ENCODE measurements at regions not wholly inside any gene's neighbourhood (a gene's known extent, or its start where the extent isn't known, plus 50 kb on each side); places are given as distances from the start of the nearest gene placed in this dataset.

DNA sequence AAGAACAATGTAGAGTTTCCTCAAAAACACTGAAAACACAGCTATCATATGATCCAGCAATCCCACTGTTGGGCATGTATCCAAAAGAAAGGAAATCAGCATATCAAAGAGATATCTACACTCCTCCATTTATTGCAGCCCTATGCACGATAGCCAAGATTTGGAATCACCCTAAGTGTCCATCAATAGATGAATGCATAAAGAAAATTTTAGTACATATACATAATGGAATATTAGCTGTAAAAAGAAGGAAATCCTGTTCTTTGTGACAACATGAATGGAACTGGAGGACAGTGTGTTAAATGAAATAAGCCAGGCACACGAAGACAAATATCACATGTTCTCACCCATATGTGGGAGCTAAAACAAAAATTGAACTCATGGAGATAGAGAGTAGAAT, 114.5 kb upstream of the FN1 start:
- no peaks in the 10 kb centered on the region for H3K4me1 ChIP-seq
- DNase-seq, result no peak
- intact Hi-C loops (cut with DNase I), result no loop called here
- no peaks in the 10 kb centered on the region for H3K36me3 ChIP-seq
- no peaks in the 10 kb centered on the region for H3K27me3 ChIP-seq
- no peak for ATAC-seq
- H3K27ac ChIP-seq, result no peak overlapping the region
- no peaks in the 10 kb centered on the region for H3K9me3 ChIP-seq
- H3K4me3 ChIP-seq, result no peak overlapping the region
- TF ChIP-seq, protein P1, sequence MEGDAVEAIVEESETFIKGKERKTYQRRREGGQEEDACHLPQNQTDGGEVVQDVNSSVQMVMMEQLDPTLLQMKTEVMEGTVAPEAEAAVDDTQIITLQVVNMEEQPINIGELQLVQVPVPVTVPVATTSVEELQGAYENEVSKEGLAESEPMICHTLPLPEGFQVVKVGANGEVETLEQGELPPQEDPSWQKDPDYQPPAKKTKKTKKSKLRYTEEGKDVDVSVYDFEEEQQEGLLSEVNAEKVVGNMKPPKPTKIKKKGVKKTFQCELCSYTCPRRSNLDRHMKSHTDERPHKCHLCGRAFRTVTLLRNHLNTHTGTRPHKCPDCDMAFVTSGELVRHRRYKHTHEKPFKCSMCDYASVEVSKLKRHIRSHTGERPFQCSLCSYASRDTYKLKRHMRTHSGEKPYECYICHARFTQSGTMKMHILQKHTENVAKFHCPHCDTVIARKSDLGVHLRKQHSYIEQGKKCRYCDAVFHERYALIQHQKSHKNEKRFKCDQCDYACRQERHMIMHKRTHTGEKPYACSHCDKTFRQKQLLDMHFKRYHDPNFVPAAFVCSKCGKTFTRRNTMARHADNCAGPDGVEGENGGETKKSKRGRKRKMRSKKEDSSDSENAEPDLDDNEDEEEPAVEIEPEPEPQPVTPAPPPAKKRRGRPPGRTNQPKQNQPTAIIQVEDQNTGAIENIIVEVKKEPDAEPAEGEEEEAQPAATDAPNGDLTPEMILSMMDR (IDR thresholded peaks at IDR 0.05), result no peak

DNA sequence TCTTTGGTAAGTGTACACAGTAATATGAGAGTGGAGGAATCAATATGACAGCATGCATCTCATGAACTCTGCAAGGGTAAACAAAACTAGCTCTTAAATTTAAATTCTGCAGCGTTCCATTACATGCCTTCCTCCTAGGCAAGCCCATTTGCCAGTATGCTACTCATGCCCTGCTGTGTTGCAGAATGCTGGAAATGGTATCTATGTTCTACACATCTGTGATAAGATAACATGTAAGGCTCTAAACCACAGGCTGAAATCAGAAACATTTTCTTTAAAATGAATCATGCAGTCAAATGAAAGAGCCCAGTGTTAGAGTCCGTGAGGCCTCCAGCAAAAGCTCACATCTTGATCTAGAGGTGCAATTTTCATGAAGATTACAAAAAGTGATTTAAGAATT, 112.8 kb upstream of the FN1 start:
- Histone ChIP-seq H3K9me3 (no peaks in the 10 kb centered on the region), H3K4me3 (no peak overlapping the region), H3K4me1 (no peaks in the 10 kb centered on the region), H3K27ac (no peak overlapping the region), H3K36me3 (no peaks in the 10 kb centered on the region), H3K27me3 (no peaks in the 10 kb centered on the region)
- no peak for ATAC-seq
- intact Hi-C loops (cut with DNase I), result no loop called here
- TF ChIP-seq, protein P1 (IDR thresholded peaks at IDR 0.05), result no peak
- no peak for DNase-seq

DNA sequence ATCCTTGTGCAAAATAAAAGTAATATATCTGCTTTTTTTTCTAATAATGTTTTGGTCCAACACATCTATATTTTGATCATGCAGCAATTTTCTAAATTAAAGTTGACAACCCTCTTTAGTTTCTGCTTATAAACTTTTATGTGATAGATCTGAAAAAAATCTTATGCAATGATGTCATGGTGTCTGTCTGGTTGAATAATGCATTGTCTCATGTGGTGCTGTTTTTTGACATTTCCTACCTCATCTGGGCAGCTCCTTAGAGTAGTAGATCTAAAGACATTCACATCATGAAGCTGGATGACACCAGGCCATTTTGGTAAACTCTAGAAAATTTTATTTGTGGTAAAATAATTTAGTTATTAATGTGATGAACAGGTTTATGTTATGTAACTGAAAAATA, 106.8 kb upstream of the FN1 start:
- no peaks in the 10 kb centered on the region for H3K27me3 ChIP-seq
- no peak overlapping the region for H3K27ac ChIP-seq
- H3K4me1 ChIP-seq, result no peaks in the 10 kb centered on the region
- ATAC-seq (no peak), DNase-seq (no peak)
- no peak overlapping the region for H3K4me3 ChIP-seq
- TF ChIP-seq, protein P1 (IDR thresholded peaks at IDR 0.05), result no peak
- no peaks in the 10 kb centered on the region for H3K9me3 ChIP-seq
- intact Hi-C loops (cut with DNase I), result no loop called here
- no peaks in the 10 kb centered on the region for H3K36me3 ChIP-seq

DNA sequence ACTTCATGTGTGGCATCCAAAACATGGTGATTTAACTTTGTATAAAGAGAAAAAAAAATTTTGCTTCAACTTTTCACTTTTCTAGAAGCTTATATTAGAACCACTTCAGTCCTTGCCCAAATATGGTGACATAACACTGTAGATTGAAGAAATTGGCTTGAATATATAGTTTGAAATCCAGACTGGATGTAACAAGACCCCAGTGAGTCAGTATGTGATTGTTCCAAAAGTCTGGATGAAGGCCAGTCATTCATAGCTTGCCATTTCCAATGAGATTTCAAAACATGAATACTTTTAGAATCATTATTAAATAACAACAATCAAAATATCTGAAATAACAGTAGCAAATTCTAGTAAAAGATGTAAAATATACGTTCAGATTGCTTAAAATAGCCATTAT, 104.8 kb upstream of the FN1 start:
- H3K36me3 ChIP-seq, result no peaks in the 10 kb centered on the region
- ATAC-seq (no peak), DNase-seq (no peak)
- no peak overlapping the region for H3K27ac ChIP-seq
- H3K4me1 ChIP-seq, result peaks cover 6% of the 10 kb centered on the region
- no peak overlapping the region for H3K4me3 ChIP-seq
- no peaks in the 10 kb centered on the region for H3K9me3 ChIP-seq
- TF ChIP-seq, protein P1 (IDR thresholded peaks at IDR 0.05), result no peak
- intact Hi-C loops (cut with DNase I), result no loop called here
- no peaks in the 10 kb centered on the region for H3K27me3 ChIP-seq

DNA sequence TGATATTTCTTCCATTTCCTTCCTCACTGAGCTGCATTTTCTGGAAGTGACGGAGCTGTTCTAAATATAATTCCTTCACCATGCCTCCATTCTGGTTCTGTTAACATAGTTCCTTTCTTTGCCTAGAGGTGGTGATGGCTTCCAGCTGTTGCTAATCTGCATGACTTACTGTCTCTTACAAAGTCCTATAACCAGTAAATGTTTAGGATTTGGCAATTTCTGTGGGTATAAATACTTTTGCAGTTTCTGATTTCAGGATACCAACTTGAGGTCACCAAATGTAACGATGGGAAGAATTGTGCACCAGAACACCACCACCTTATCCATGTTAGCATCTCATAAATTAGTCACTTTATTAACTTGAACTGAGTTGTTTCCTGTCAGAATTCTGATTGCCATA, 101.7 kb upstream of the FN1 start:
- TF ChIP-seq, protein P1 (IDR thresholded peaks at IDR 0.05), result no peak
- intact Hi-C loops (cut with DNase I), result no loop called here
- ATAC-seq, result no peak

DNA sequence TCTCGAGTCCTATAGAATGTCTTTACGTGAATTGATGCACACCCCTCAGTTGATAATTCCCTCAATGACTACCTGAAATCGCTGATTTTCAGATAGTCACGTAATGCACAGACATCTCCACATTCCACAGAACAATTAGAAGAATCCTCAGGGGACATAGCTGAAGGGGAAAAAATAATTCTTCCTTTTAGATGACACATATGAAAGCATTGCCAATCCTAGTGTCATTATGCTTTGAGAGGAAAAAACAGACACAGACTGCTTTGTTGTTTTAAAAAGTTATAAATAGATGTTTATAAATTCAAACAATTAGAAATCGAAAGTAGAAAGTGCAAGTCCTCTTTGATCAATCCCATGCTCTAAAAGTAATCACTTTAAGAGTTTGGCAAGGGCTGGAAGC, 100.6 kb upstream of the FN1 start:
- Histone ChIP-seq H3K27ac (no peak overlapping the region), H3K27me3 (no peaks in the 10 kb centered on the region), H3K4me3 (no peak overlapping the region), H3K9me3 (no peaks in the 10 kb centered on the region), H3K36me3 (no peaks in the 10 kb centered on the region), H3K4me1 (peaks cover 8% of the 10 kb centered on the region)
- ATAC-seq (no peak), DNase-seq (no peak)
- intact Hi-C loops (cut with DNase I), result no loop called here
- TF ChIP-seq, protein P1 (IDR thresholded peaks at IDR 0.05), result no peak

More for the DNA sequence above, 101.7 kb upstream of the FN1 start:
- no peak overlapping the region for H3K4me3 ChIP-seq
- DNase-seq, result no peak
- peaks cover 8% of the 10 kb centered on the region for H3K4me1 ChIP-seq
- H3K27me3 ChIP-seq, result no peaks in the 10 kb centered on the region
- no peaks in the 10 kb centered on the region for H3K9me3 ChIP-seq
- no peaks in the 10 kb centered on the region for H3K36me3 ChIP-seq
- H3K27ac ChIP-seq, result no peak overlapping the region
